Kasumi-1 (cell line): ENCODE measurements at regions not wholly inside any gene's neighbourhood (a gene's known extent, or its start where the extent isn't known, plus 50 kb on each side); places are given as distances from the start of the nearest gene placed in this dataset.
"Not testable (repeated sequence)": the region's sequence is repeated elsewhere in the genome, so short reads cannot be mapped to it uniquely, and the experiment has no call there.

ENCODE experiments used
- DNase-seq, 2 experiments: peaks; one replicate each; lab custom pipeline; 2025; lab: John Stamatoyannopoulos, UW

GRCh38 chr9:110021891-110022290 lies 186.1 kb downstream of the C9orf152 start:
- DNase-seq = peak; percentile 95 to 98

DNA sequence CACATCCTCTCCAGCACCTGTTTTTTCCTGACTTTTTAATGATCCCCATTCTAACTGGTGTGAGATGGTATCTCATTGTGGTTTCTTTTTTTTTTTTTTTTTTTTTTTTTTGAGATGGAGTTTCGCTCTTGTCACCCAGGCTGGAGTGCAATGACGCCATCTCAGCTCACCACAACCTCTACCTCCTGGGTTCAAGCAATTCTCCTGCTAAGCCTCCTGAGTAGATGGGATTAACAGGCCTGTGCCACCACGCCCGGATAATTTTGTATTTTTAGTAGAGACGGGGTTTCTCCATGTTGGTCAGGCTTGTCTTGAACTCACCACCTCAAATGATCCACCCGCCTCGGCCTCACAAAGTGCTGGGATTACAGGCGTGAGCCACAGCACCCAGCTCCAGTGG lies 184.7 kb downstream of the C9orf152 start:
- not testable (repeated sequence) for DNase-seq

- peak; percentile 22 to 35 for DNase-seq
These were observed 182.3 kb downstream of the C9orf152 start for GRCh38 chr9:110025551-110026170.

- DNase-seq = peak; percentile 72 to 76
These were observed 180.3 kb downstream of the C9orf152 start for GRCh38 chr9:110027671-110028081.

GRCh38 chr9:110028271-110028670 lies 179.7 kb downstream of the C9orf152 start:
- no peak for DNase-seq

GRCh38 chr9:110028676-110029075 lies 179.3 kb downstream of the C9orf152 start:
- DNase-seq = no peak

GRCh38 chr9:110029429-110029955 lies 178.5 kb downstream of the C9orf152 start:
- peak; percentile 17 to 34 for DNase-seq

DNA sequence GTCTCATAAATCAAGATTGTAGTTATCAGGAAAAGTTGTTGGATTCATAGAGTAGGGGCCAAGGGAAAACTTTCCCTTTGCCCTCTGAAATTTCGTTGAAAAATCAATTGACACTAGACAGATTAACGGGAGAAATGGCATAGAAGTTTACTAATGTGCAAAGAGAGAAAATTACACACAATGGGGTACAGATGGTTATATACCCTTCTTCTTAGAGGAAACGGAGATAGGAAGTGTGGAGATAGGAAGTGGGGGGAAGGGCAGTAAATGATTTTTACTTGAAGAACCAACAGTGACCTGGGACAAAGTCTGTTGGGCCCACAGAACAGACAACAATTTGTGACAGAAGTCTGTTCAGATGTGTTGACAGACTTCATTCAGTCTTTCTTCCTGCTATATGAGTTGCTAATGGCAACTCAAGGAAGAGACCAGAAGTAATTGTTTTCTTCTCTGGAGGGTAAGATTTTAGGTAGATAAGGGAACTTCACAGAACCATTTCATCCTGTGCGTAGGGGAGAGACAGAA lies 177.9 kb downstream of the C9orf152 start:
- no peak for DNase-seq

DNA sequence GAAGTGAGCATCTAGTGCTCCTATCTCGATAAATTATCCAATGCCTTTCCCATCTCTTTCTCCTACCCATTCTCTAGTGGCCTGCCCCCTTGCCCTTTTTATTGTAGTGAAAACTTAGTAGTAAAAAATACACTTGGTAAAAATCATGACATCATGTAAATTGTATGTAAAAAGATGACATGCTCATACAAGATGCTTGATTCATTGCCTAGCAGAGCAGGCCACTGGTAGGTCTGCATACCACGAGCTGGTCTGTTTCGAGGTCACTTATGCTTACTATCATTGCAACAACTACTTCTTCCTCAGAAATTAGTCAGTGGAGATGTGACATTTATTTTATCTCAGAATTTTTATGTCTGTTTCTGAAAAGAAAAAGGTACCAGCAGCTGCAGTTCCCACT lies 177.3 kb downstream of the C9orf152 start:
- no peak for DNase-seq

- no peak for DNase-seq
These were observed 176.3 kb downstream of the C9orf152 start for GRCh38 chr9:110031511-110032173.

GRCh38 chr9:110032532-110032931 lies 175.4 kb downstream of the C9orf152 start:
- not testable (repeated sequence) for DNase-seq

- DNase-seq = no peak
These were observed 174.1 kb downstream of the C9orf152 start for GRCh38 chr9:110033869-110034268.

DNA sequence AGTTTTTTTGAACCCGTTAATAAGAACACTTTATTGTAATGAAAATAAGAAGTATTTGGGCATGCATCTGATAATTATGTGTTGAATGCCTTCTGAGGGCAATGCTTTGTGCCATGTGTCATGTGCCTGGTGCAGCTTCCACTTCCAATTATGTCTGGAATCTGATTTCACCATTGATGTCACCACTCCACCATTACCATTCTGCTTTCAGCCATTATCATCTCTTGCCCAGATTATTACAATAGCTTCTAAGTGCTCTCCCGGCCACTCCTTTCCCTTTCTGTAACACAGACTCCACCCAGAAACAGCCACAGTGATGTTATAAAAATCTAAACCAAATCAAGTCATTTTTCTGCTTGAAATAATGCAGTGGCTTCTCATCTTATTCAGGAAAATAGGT lies 171.7 kb downstream of the C9orf152 start:
- DNase-seq = no peak

DNA sequence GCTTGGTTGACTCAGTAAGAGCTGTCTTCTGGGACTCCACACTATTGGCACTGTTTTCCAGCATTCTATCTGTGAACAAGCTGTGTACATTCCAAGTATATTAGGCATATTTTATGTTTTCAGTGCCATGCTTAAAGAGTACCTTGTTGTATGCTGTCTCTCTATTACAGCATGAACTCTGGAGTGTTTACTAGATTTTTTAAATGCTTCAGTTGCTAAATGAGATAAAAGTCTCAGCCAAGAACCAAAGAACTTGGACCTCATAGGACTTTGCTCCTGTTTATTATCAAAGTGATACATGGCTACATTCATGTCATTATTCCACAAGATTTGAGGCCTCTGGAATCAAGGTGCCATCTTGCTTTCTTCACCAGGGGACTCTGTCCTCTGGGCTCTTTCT lies 167.2 kb downstream of the C9orf152 start:
- no peak for DNase-seq

DNA sequence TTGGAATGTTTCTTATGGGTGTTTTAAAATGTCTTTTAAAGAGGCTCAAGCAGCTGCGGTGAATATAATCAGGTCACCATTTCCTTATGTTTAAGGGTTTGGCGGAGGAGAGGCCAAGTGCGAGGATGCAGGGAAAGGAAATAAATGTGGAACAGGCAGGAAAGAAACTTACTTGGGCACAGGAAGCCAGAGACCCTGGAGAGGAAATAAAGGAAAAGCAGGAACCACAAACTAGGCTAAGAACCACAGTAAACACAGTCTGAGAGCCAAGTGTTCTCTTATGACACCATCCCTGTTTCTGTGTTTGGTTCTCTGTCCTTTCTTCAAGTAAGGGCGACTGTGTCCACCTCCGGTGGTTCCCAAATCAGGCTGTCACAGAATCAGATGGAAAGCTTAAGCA lies 166.5 kb downstream of the C9orf152 start:
- peak; percentile 15 to 26 for DNase-seq

DNA sequence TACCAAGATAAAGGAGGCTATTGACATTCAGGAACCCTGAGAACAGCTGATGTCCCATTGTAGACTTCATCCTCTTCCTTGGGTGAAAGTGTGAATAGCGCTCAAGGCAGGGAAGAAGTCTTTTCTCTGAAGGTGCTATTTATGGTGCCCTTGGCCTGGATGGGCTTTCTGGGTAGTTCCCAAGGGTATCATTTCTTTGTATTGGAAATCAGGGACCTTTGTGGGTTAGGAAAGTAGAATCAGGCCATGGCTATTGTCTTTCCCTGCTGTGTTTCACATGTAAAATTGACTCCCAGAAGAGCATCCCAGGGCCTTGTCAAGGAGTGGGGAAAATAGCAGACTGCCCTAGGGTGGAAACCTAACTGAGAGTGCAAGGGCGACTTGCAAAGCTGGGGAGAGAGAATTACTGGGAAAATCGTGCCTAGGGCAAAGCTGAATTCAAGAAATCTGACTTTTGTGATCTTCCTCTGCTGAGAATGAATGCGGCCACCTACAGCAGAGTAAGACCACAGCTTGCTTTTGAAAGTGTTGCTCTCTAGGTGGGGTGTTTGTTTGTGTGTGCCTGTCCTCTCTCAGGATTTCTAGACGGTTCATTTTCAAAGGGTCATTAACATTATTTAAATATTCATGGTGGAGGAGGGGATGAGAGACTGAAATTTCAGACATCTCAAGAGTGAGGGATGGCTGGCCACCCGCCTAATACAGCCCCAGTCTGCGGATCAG lies 160.6 kb downstream of the C9orf152 start:
- DNase-seq = no peak

DNA sequence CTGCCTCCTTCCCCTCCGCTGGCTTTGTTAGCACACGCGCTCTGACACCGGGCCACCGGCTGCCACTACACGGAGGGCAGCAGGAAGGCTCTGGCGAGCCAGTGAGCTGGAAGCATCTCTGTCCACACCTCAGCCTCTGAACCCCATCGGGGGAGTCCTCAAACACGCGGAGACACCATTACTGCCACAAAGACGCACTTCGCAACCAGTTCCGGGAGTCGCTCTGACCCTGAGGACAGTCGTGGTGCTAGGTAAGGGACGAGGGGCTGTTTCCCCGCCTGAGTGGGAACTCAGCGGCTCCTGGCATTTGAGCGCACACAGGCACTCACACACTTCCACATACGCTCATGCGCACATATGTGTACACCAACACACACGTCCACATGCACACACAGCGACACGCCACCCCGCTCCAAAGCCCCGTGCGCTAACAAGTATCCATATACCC lies 160.0 kb downstream of the C9orf152 start:
- no peak for DNase-seq

DNA sequence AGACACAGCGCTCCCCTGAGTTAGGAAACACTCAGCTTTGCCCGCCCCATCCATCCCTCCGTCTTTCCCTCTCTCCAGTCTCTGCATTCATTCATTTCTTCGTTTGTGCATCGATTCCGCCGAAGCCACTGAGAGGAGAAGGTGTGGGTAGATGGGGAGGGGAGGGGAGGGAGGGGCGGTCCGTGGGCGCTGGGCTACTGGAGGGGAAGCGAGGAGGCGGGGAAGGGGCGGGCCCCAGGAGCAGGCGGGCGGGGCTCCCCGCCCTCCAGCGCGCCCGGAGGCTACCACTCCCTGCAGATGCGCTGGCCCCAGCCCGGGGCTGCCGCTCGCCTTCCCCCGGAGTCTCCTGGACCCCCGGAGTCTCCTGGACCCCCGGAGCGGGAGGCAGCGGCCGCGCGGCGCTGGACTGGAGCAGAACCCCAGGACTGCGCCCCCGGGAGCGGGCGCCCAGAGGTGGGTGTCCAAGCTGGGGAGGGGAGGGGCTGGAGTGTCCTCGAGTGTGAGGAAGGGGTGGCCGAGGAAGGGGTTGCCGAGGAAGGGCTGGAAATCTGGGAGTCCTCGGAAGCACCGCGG lies 159.5 kb downstream of the C9orf152 start:
- DNase-seq = peak; percentile 69 to 78

DNA sequence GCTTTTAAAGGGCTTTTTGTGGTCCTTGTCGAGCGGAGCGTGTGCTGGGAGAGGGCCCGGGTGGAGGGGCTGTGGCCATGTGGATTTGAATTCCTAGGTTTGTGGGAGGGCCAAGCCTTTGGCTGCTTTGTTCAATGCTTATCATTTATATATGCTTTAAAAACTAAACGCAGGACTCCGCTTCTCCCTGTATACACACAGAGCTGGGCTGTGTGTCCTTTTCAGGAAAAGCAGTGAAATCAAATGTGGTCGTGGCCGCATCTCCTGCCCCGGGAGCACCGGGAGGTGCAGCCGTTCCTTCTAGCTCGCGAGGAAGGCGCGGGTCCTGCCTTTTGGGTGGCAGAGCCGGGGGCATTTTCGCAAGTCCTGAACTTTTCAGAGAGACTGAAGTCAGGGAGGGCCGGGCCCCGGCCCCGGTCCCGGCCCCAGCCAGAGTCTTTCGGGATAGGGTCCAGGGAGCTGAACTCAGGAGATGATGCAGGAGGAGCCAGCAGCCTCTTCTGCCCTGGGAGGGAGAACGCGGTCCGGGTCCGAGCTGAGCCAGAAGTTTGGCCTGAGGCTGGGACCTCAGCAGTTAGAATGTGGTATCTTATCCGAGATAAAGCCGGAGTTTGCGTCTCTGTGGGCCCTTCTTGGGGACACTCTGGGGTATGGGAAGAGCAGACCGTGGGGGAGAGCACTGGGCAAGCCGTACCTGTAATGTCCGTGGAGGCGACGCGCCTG lies 158.8 kb downstream of the C9orf152 start:
- DNase-seq = peak; percentile 25 to 45

DNA sequence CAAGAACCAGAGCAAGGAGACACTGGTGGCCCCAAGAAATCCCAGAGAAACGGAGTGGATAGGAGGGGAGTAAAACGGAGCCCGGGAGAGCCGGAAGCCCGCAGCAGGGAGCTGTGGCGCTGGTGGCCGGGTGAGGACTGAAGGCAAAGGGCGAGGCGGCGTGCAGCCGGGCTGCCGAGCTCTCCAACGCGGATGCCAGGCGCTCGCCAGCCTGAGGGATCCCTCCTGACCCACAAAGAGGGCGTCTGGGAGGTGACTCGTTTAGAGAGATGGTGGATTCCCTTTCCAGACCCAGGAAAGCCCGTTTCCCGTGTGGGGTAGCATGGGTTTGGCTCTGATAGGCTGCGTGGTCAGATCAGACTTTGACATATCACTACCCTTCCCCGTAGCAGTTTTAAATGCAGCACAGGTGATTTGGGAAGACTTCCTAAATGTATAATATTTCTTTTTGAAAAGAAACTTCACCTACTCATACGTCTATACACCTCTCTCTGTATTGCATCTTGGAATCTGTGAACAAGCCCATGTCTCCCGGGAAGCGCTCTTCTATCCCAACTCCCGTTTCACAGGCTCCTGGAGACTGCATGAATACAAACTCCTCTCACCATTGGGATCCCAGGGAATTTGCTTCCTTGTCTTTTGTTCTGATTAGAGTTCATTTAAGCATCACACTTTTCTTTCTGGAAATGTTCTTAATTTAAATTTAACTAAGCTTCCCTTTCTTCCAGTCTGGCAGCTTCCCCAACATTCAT lies 158.1 kb downstream of the C9orf152 start:
- peak; percentile 29 to 35 for DNase-seq

- peak; percentile 27 to 42 for DNase-seq
These were observed 157.0 kb downstream of the C9orf152 start for GRCh38 chr9:110050925-110051355.
